NCI-H510A treated with DMSO at 0.1 percent for 48 hours (cell line): ENCODE measurements at regions not wholly inside any gene's neighbourhood (a gene's known extent, or its start where the extent isn't known, plus 50 kb on each side); places are given as distances from the start of the nearest gene placed in this dataset.

ENCODE experiments used
- DNase-seq: peaks from one replicate; lab custom pipeline; 2025; lab: John Stamatoyannopoulos, UW

DNA sequence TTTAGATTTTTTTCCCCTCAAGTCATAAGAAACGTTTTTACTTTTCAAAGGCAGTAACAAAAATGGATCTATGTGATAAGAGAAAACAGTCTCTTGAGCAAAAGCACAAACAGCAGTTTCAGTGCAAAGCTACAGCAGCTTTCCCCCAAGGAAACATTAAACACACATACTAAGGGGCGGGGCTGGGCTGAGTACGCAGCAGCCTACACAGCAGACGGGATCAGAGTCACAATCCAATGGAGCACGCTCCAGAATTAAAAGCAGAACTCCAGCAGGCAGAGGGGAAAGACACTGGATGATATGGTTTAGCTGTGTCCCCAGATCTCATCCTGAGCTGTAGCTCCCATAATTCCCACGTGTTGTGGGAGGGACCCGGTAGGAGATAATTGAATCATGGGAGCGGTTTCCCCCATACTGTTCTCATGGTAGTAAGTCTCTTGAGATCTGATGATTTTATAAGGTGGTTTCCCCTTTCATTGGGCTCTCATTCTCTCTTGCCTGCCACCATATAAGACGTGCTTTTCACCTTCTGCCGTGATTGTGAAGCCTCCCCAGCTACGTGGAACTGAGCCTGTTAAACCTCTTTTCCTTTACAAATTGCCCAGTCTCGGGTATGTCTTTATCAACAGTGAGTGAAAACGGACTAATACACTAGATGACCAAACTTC lies 116.2 kb upstream of the SLCO3A1 start:
- peak; percentile 2 for DNase-seq

DNA sequence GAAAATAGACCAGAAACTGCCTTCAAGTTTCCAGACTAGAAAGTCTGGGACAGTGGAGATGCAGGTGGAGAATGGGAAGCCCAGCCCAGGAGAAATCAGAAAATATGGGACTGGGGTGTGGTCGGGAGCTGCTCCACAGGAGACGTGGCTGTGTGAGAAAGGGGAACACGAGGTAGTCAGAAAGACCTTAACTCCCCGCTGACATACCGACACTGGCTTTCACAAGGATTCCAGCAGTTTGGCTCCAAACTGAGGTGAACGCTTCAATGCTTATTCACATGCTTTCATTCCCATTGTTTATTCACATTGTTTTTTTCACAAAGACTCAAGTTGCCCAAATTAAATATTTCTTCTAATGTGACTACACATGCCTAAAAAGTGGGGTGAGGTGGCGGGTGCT lies 111.5 kb upstream of the SLCO3A1 start:
- DNase-seq, result no peak

DNA sequence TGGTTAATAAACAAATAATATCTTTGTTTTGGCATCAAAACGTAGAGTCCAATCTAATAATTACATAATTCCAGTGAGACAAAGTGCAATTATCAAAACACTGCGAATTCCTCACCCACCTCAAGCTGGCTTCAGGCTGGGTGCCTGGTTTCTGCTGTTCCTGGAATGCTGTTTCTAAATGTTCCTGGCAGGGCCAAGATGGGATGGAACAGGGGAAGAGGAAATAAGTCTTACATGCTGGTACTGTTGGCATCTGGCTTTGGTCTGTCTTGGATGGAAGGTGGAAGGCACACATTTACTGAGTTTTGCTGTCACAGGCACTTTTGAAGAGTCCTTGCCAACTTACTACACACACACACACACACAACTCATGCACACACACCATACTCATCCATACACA lies 101.9 kb upstream of the SLCO3A1 start:
- DNase-seq, result no peak

DNA sequence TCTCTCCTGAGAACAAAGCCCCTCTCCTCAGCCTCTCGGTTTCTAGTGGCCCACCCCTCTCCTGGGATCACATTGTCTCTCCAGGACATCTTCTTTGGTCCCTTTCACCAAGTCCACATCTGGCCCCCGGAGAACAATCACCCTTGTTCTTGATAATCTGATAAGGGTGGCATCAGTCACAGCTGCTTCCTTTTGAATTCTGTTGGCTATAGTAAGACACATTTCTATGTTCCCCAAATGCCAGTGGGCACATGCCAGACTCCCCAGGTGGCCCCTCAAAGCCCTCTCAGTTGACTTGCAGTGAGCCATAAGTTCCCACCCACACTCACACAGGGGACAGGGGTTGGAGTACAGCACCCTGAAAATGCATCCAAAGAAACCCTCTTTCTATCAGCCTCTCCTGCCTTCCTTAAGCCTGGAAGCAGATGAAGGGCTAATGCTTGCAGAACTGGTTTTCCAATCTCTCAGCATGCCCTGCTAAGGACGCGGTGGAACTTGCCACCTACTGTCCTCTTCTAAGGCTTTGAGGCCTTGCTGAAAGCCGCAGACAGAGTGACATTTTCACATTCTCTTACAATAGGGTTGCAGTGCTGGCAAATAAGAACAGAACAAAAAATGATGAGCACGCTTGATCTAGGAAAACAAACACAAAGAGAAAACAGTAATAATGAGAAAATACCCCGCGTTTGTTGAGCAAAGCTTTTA lies 101.3 kb upstream of the SLCO3A1 start:
- peak; percentile 7 for DNase-seq

DNA sequence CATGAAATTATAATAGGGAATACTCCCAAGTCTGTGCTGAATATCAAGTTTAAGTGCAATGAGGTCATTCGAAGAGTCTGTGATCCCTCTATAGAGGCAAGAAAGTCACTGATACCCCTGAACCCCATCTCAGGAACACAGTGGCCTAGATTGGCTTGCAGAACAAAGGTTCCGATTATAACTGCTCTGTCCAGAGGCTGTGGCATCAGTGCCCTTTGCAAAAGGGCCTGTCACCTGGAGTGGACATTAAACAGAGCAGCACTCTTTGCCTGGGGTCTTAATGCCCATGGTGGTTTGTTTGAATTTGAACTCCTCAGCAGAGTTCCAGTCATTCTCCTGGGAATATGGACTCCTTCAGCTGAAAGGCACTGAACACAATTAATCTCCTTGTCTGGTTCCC lies 93.9 kb upstream of the SLCO3A1 start:
- DNase-seq, result no peak

DNA sequence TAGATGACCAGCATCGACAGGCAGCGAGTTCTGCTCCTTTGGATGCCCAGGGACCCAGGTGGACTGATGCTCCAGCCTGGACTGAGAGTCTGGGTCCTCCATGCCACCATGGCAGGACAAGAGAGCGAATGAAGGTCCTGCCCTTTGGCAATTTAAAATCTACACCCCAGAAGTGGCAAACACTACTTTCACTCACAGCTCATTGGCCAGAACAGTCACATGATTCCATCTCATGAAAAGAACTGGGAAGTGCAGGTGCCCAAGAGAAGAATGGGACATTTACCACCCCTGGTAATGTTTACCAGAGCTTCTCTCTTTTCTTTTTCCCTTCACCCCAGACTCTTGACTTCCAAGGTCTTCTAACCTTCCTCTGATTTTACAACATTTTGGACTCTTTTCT lies 87.8 kb upstream of the SLCO3A1 start:
- no peak for DNase-seq

DNA sequence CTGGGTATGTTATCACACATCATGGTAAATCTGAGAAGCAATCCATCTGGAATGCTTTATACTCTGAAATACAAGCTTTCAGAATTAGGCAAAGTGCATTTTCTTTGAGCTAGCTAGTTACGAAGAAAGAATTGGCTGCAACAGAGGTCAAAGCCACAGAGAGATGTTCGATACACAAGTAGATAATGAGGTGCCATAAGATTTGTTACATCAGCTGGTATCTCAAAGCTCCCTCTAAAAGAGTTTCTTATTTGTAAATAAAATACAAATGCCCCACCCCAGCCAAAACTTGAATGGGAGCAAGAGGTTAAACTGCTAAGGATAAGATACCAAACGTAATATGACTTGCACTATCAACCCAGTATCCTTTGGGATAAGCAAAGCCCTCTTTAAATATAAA lies 84.0 kb upstream of the SLCO3A1 start:
- DNase-seq, result no peak

DNA sequence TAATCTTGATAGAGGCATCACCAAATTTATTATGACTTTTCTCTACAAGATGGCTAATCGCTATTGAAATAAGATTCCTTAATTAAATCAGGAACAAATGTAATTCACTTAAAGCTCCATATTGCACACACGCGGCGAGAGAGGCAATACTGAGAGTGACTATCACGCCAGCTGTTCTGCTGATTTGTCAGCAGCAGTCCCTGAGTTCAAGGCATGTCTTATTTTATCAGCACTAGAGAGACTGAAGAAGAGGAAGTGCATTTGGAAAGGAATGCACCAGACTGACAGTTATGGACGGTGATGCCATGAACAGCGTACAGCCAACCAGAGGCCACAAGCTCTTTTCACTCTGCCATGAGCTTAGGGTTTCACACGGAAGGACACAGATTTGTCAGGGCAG lies 83.6 kb upstream of the SLCO3A1 start:
- no peak for DNase-seq

DNA sequence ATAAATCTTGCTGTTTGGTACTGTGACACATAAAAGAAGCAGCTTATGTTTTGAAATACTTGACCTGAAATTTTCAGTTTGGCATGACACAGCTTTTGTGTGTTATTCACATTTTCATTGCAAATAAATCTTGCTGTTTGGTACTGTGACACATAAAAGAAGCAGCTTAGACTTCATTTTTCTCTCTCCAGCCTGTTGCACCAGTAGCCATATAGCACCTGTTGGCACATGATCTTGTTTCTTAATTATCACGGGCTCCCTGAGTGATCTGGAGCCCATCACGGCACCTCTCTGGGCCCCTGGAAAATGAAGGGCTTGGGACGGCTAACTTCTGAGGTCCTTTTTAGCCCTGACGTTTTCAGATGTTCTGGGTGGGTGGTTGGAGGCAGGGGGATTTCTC lies 77.4 kb upstream of the SLCO3A1 start:
- no peak for DNase-seq

DNA sequence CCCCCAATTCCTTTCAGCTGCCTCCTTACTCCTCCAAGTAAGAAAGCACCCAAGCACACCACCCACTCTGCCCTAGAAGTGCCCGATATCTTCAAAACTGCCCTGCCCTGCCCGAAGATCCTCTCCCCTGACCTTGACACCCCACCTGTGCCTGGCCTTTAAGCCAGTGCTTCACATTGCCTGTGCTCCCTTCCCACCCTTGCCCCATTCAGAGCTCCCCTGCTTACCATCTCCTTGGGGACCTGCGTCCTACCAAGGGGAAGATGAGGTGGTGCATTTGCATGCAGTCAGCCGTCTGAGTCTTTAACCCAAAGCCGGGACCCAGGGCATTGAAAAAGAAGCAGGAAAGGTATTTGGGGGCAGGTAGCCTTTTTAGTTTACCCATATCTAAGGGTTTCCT lies 73.5 kb upstream of the SLCO3A1 start:
- DNase-seq, result no peak

DNA sequence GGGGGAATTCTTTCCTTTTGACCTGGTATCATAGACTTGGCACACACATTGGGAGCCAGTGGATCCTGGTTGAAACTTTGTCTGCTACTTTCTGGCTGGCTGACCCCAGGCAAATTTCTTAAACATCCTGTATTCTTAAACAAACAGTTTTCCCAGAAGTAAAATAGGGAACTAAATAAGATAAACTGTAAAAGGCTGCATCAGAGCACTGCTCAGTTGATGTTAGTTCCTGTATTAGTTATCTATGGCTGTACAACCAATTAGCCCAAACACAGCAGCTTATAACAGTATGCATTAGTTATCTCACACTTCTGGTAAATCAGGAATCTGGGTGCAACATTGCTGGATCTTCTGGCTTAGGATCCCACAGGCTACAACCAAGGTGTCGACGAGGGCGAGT lies 73.1 kb upstream of the SLCO3A1 start:
- DNase-seq, result no peak

DNA sequence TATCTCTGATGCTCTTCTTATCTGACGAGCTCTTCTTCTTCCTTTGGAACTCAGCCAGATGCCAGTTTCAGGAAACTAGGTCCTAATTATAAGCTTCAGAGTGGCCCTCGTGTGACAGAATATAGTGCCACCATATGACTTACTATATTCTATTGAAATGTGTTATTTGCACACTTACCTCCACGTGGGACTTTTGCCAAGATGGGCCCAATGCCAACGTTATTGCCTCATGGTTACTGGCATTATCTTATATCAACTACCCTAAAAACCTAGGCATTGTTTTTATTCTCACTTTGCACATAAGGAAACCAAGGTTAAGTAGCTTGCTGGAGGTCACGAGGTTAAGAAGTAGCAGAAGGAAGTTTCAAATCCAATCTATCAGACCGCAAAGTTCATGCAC lies 71.3 kb upstream of the SLCO3A1 start:
- DNase-seq, result no peak

DNA sequence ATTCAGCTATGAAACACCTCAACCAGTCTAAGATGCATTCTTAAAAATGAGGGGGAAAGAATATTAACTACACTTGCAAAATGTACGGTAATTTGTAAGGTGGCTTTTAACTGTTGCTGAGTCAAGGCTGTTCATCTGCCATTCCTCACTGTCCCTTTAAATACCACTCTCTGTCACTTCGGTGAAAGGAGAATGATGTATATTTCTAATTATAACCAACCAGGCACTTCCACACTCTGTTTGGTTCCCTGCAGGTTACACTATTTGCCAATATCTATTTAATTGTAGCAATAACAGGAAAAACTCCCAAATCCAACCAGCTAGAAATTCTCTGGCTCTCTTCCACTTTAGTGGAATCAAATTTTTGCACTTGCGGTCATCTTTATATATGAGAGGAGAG lies 70.5 kb upstream of the SLCO3A1 start:
- DNase-seq, result no peak

DNA sequence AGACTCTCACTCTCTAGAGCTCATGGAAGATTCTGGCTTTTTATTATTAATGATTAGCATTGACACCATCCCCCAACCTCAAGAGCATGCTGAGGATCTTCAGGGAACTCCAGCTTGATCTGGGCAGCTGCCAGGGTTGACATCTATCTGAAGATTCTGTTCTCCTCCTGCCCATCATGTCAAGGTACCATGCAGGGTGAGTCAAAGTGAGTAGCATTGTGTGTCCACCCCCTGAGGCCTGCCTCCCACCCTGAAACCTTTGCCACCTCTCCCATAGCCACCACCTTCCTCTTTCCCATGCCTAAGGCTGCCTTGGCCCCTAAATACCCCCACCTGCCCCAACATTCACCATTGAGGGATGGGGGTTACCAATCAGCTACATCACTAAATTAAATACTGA lies 70.1 kb upstream of the SLCO3A1 start:
- no peak for DNase-seq

DNA sequence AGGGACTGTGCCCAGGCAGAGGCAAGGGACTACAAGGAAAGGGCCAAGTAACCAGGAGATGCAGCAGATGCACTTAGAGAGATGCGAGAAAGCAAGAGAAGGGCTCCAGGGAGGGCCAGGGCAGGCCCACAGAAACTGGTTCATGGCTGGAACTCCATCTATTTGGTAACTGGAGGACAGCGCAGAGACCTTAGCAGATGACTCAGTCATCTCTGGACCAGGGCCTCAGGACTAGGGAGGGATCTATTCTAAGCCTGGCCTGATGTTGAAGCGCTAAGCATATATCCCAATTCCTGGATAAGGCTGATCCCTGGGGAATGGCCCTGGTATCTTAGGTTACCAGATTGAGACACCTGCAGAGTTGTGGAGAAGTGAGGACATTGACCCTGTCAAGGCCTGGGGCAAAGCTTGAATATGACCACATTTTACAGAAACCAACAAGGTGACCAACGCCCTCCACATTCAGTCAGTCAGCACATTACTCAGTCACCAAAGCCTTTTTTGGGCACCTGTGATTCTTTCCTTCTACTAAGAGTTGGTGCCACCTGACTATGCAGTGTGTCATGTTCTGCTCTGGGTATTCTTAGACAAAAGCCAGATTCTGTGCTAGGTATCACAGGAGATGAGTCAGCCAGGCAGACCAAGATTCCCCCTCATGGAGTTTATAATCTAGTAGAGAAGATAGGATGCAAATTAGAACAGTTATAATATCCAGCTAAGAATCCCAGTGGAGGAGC lies 68.4 kb upstream of the SLCO3A1 start:
- no peak for DNase-seq

DNA sequence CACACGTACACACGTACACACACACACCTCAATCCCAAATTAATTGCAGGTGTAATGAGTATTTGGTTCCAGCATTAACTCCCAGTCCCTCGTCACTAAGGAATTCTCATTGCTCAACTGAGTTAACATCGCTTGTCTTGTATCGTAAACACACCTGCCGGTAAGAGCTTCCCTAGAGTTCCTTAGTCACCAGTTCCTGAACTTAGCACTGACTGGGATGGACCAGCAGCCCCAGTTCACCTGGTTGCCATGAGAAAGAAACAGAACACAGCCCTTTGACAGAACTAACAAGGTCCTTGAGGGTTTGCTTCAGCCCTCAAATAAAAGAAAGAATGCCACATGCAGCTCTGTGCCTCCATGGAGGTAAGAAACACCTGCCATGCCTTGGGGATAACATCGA lies 66.3 kb upstream of the SLCO3A1 start:
- DNase-seq, result peak; percentile 65

DNA sequence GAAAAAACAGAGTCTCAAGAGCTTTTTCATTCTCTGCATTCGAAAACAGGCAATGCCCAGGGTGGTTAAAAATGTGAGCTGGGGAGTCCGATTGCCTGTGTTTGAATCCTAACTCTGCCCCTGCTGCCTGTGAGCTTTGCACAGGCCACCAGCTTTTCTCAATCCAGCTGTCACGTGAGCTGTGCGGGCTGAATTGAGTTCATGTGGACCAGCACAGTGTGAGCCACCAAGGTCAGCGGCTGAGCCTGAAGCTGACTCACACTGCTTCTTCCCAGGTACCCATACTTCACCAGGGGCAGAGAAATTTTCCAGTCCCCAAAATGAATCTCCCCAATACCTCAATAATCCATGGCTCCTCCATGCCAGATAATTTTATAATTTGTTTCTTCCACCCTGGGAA lies 64.4 kb upstream of the SLCO3A1 start:
- no peak for DNase-seq

DNA sequence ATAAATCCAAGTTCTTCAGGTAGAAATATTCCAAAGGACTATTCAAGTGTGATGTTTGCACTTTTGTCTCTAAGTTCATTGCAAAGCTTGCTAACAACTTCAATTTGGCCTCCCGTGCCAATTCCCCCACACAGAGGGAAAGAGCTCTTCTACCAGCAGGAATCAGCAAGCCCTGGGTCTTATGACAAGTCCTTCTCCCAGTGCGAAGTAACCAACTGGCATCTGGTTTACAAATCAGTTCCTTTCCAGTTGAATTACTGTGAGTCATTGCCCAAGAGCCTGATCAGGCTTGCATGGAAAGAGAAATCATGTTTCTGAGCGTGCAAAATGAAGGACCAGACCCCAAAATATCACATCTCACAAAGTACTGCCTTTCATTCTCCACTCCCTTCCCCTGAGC lies 62.7 kb upstream of the SLCO3A1 start:
- DNase-seq, result no peak

DNA sequence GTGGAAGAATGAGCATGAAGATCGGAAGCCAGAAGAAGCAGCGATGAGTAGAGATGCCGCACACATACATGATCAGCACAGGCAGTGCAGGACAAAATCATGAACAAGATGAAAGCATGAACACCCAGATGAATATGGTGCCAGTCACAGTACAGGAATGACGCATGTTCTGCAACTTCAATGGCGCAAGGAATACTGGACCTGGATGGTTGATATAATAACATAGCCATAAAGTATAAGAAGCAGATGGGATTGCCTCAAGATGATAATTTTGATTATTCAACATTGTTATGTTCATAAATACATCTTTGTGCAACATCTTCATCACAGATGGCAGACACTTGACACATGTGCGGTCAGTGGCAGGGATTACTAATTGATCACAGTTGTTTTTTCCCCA lies 59.7 kb upstream of the SLCO3A1 start:
- DNase-seq, result no peak

DNA sequence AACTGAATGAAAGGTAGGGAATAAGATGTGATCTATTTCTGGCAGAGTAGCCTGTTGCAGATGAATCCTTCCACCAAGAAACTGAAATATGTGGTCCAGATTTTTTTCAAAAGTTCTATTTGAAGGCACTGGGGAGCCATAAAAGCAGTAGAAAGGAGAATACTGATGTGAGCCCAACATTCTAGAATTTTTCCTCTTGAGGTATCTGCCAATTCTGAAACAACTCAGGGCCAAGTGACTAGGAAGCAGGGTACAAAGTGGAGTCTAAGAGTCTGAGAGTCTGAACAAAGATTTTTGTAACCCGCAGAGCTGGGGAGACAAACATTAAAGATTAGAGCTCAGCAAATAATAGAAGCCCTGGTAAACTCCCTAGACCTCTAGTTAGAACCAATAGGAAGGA lies 58.3 kb upstream of the SLCO3A1 start:
- no peak for DNase-seq

DNA sequence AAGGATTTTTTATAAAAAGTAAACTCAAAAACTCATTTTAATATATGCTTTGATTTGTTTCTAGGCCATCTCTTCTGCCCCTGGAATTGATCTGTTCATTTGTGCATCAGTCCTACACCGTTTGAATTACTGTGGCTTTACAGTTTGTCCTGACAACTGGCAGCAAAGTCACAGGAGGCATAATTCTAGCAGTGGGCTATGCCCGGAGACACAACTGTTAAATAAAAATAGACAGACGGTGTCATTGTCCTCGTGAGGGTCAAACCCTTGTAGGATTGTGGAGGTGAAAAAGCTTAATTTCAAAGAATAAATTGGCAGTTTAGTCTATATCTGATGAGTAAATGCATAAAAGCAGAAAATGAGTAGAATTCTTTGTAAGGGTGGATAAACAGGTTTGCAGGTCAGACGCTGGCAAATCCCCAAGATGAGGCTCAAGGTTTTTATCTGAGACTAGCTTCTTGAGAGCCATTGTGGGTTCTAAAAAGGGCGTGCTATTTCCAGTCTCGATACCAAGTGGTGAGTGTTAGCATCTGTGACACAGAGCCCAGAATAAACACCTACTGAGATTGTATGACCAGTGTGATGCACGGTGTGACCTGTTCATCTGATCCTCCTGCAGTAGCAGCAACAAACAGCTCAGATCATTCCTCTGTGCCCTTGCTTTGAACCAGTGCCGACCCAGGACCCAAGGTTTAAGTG lies 51.5 kb upstream of the SLCO3A1 start:
- DNase-seq, result no peak

DNA sequence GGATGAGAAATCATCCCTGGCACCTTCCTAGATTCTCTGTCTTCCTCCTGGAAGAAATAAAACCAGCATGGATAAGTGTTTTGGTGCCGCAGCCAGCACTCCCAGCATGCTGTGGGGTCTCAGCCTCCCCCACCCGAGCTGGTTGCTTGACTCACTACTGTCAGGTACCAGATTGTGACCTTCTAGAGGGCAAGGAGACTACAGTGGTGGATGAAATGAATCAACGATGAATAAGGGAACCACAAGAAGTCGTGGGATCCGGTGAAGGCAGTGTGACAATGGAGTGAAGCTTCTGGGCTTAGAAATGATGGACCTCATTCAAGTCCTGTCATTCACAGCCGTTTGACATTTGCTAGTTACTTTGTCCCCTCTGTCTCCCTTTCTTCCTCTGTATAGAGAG lies 50.2 kb upstream of the SLCO3A1 start:
- no peak for DNase-seq
